ENCODE measurements at regions not wholly inside any gene's neighbourhood (a gene's known extent, or its start where the extent isn't known, plus 50 kb on each side); places are given as distances from the start of the nearest gene placed in this dataset.
"Not testable (repeated sequence)": the region's sequence is repeated elsewhere in the genome, so short reads cannot be mapped to it uniquely, and the experiment has no call there.

- Histone ChIP-seq H3K36me3 (no peaks in the 10 kb centered on the region), H3K27me3 (peaks cover 38% of the 10 kb centered on the region), H3K4me3 (no peak overlapping the region), H3K4me1 (no peaks in the 10 kb centered on the region), H3K9me3 (no peaks in the 10 kb centered on the region), H3K27ac (no peak overlapping the region)
- TF ChIP-seq CTCF (IDR thresholded peaks at IDR 0.05) (no peak), EP300 (IDR thresholded peaks at IDR 0.05) (no peak)
- WGBS, 2 donors (ENCODE audit: low coverage in 1 of 2), result 62 to 80% methylated on average over 1 to 12 of the region's 19 CpGs
- ATAC-seq, result no peak
These were observed 250.8 kb downstream of the FOXD2 start for GRCh38 chr1:47688461-47689296.

GRCh38 chr1:47689894-47690293 is 252.1 kb downstream of the FOXD2 start:
- Histone ChIP-seq H3K4me1 (no peaks in the 10 kb centered on the region), H3K27me3 (peaks cover 44% of the 10 kb centered on the region), H3K27ac (no peak overlapping the region), H3K4me3 (no peak overlapping the region), H3K36me3 (no peaks in the 10 kb centered on the region), H3K9me3 (no peaks in the 10 kb centered on the region)
- TF ChIP-seq CTCF (IDR thresholded peaks at IDR 0.05) (no peak), POLR2AphosphoS5 (IDR thresholded peaks at IDR 0.05) (no peak), POLR2A (IDR thresholded peaks at IDR 0.05) (no peak), EP300 (IDR thresholded peaks at IDR 0.05) (no peak)
- no peak for ATAC-seq
- 78 to 81% methylated on average over 10 to 11 of the region's 11 CpGs for WGBS, 2 donors (ENCODE audit: low coverage in 1 of 2)

GRCh38 chr1:47690341-47691250 is 252.8 kb downstream of the FOXD2 start:
- Histone ChIP-seq H3K4me1 (no peaks in the 10 kb centered on the region), H3K27ac (no peak overlapping the region), H3K36me3 (no peaks in the 10 kb centered on the region), H3K27me3 (peaks cover 44% of the 10 kb centered on the region), H3K4me3 (no peak overlapping the region), H3K9me3 (no peaks in the 10 kb centered on the region)
- no peak for ATAC-seq
- TF ChIP-seq EP300 (IDR thresholded peaks at IDR 0.05) (no peak), POLR2A (IDR thresholded peaks at IDR 0.05) (no peak), CTCF (IDR thresholded peaks at IDR 0.05) (no peak), POLR2AphosphoS5 (IDR thresholded peaks at IDR 0.05) (no peak)
- 68 to 87% methylated on average over 12 to 14 of the region's 15 CpGs for WGBS, 2 donors (ENCODE audit: low coverage in 1 of 2)

GRCh38 chr1:47691293-47691692 is 253.4 kb downstream of the FOXD2 start:
- peaks cover 44% of the 10 kb centered on the region for H3K27me3 ChIP-seq
- H3K27ac ChIP-seq, H3K9me3 ChIP-seq, H3K4me1 ChIP-seq, ATAC-seq, H3K4me3 ChIP-seq, H3K36me3 ChIP-seq: not testable (repeated sequence)
- 75 to 100% methylated on average over 3 to 4 of the region's 4 CpGs for WGBS, 2 donors (ENCODE audit: low coverage in 1 of 2)

GRCh38 chr1:47692196-47692595 is 254.4 kb downstream of the FOXD2 start:
- no peak overlapping the region for H3K4me3 ChIP-seq
- H3K27ac ChIP-seq, result no peak overlapping the region
- ATAC-seq, result no peak
- H3K4me1 ChIP-seq, result no peaks in the 10 kb centered on the region
- WGBS, 2 donors (ENCODE audit: low coverage in 1 of 2), result 95 to 96% methylated on average over 2 to 7 of the region's 7 CpGs
- TF ChIP-seq EP300 (IDR thresholded peaks at IDR 0.05) (no peak), CTCF (IDR thresholded peaks at IDR 0.05) (no peak)
- H3K36me3 ChIP-seq, result no peaks in the 10 kb centered on the region
- H3K27me3 ChIP-seq, result peaks cover 43% of the 10 kb centered on the region
- no peaks in the 10 kb centered on the region for H3K9me3 ChIP-seq

All from gastroesophageal sphincter (tissue), 4 donors.